Astrocyte (in vitro differentiated cells and primary cell): ENCODE measurements at regions not wholly inside any gene's neighbourhood (a gene's known extent, or its start where the extent isn't known, plus 50 kb on each side); places are given as distances from the start of the nearest gene placed in this dataset.

Experiments used
- DNase-seq: peaks from one replicate; pipeline ENCODE4 v3.0.0-alpha.2; 2010; ENCODE audit warnings: low read depth
- FAIRE-seq: peaks from 2 replicates; lab custom pipeline; 2011; peaks lifted over from hg19 to GRCh38; lab: Jason Lieb, UNC
- H2AFZ ChIP-seq: 2 replicates; pipeline ENCODE4 v1.6.0; 2012; ENCODE audit warnings: low read depth, low read length, inconsistent platforms
- H3K27ac ChIP-seq: 2 replicates; pipeline ENCODE4 v1.5.1; 2011; ENCODE audit warnings: low read depth, low read length, inconsistent platforms
- H3K27me3 ChIP-seq: 2 replicates; pipeline ENCODE4 v1.6.0; 2011; ENCODE audit warnings: low read length, inconsistent platforms; ENCODE audit not compliant: insufficient read depth
- H3K36me3 ChIP-seq: 2 replicates; pipeline ENCODE4 v1.5.1; 2011; ENCODE audit warnings: low read length, inconsistent platforms; ENCODE audit not compliant: insufficient read depth
- H3K4me1 ChIP-seq: 2 replicates; pipeline ENCODE4 v1.5.1; 2011; ENCODE audit warnings: low read length, inconsistent platforms; ENCODE audit not compliant: insufficient read depth
- H3K4me2 ChIP-seq: 2 replicates; pipeline ENCODE4 v1.6.0; 2012; ENCODE audit warnings: low read length, inconsistent platforms
- H3K4me3 ChIP-seq: 2 replicates; pipeline ENCODE4 v1.5.1; 2011; ENCODE audit warnings: low read depth, mild to moderate bottlenecking, low read length, inconsistent platforms; ENCODE audit not compliant: insufficient read depth
- H3K79me2 ChIP-seq: 2 replicates; pipeline ENCODE4 v1.6.0; 2012; ENCODE audit warnings: mild to moderate bottlenecking, low read length, inconsistent platforms; ENCODE audit not compliant: insufficient read depth
- H3K9ac ChIP-seq: 2 replicates; pipeline ENCODE4 v1.6.0; 2012; ENCODE audit warnings: mild to moderate bottlenecking, low read length, inconsistent platforms
- H3K9me3 ChIP-seq: 2 replicates; pipeline ENCODE4 v1.5.1; 2012; ENCODE audit warnings: low read depth, mild to moderate bottlenecking, low read length, inconsistent platforms; ENCODE audit not compliant: insufficient read depth
- H4K20me1 ChIP-seq: 2 replicates; pipeline ENCODE4 v1.6.0; 2012; ENCODE audit warnings: low read length, inconsistent platforms; ENCODE audit not compliant: insufficient read depth
- H3K27ac Mint-ChIP-seq: one replicate; pipeline ENCODE4 v1.8.0; 2021; ENCODE audit warnings: mild to moderate bottlenecking, mixed read lengths; ENCODE audit not compliant: unreplicated experiment
- H3K27me3 Mint-ChIP-seq: one replicate; pipeline ENCODE4 v1.8.0; 2021; ENCODE audit warnings: low read depth, mixed read lengths; ENCODE audit not compliant: unreplicated experiment
- H3K36me3 Mint-ChIP-seq: one replicate; pipeline ENCODE4 v1.8.0; 2021; ENCODE audit warnings: low read depth, mixed read lengths; ENCODE audit not compliant: unreplicated experiment
- H3K4me1 Mint-ChIP-seq: one replicate; pipeline ENCODE4 v1.8.0; 2021; ENCODE audit warnings: low read depth, mixed read lengths; ENCODE audit not compliant: unreplicated experiment
- H3K4me3 Mint-ChIP-seq: one replicate; pipeline ENCODE4 v1.8.0; 2021; ENCODE audit warnings: mild to moderate bottlenecking, moderate library complexity, mixed read lengths; ENCODE audit not compliant: unreplicated experiment
- H3K9me3 Mint-ChIP-seq: one replicate; pipeline ENCODE4 v1.8.0; 2021; ENCODE audit warnings: mild to moderate bottlenecking, mixed read lengths; ENCODE audit not compliant: unreplicated experiment
- CTCF ChIP-seq: IDR thresholded peaks from 2 replicates; pipeline ENCODE4 v1.5.1; 2011; ENCODE audit warnings: low read depth, mild to moderate bottlenecking, inconsistent platforms, low read length, moderate library complexity; ENCODE audit not compliant: insufficient read depth
- EZH2 ChIP-seq: IDR thresholded peaks from 2 replicates; pipeline ENCODE4 v1.6.1; 2012; ENCODE audit warnings: mild to moderate bottlenecking, low read length, inconsistent platforms; ENCODE audit not compliant: insufficient read depth

GRCh38 chr16:64061621-64062020 is 1060.2 kb downstream of the CDH11 start:
- Mint-ChIP-seq H3K27me3 (no peaks in the 10 kb centered on the region), H3K36me3 (no peaks in the 10 kb centered on the region), H3K9me3 (no peaks in the 10 kb centered on the region), H3K4me1 (peaks cover 8% of the 10 kb centered on the region), H3K4me3 (no peak overlapping the region), H3K27ac (no peak overlapping the region)
- Histone ChIP-seq H3K9ac (no peak overlapping the region), H4K20me1 (no peaks in the 10 kb centered on the region), H3K79me2 (no peaks in the 10 kb centered on the region), H2AFZ (no peak overlapping the region), H3K36me3 (no peaks in the 10 kb centered on the region), H3K4me2 (no peak overlapping the region), H3K27me3 (no peaks in the 10 kb centered on the region), H3K4me3 (no peak overlapping the region), H3K27ac (no peak overlapping the region), H3K9me3 (no peaks in the 10 kb centered on the region), H3K4me1 (no peaks in the 10 kb centered on the region)
- DNase-seq (no peak), FAIRE-seq (no peak)
- TF ChIP-seq EZH2 (no peak), CTCF (no peak)

- TF ChIP-seq CTCF, result no peak
- TF ChIP-seq EZH2, result no peak
- H3K4me1 ChIP-seq, result no peaks in the 10 kb centered on the region
- H3K9me3 Mint-ChIP-seq, result no peaks in the 10 kb centered on the region
- H3K36me3 ChIP-seq, result no peaks in the 10 kb centered on the region
- H3K4me1 Mint-ChIP-seq, result peaks cover 8% of the 10 kb centered on the region
- H3K4me3 Mint-ChIP-seq, result no peak overlapping the region
- no peak overlapping the region for H3K9ac ChIP-seq
- FAIRE-seq, result no peak
- no peak overlapping the region for H3K4me3 ChIP-seq
- DNase-seq, result no peak
- H4K20me1 ChIP-seq, result no peaks in the 10 kb centered on the region
- H2AFZ ChIP-seq, result no peak overlapping the region
- H3K36me3 Mint-ChIP-seq, result no peaks in the 10 kb centered on the region
- no peaks in the 10 kb centered on the region for H3K27me3 Mint-ChIP-seq
- no peak overlapping the region for H3K4me2 ChIP-seq
- H3K79me2 ChIP-seq, result no peaks in the 10 kb centered on the region
- H3K27ac Mint-ChIP-seq, result no peak overlapping the region
- H3K27me3 ChIP-seq, result no peaks in the 10 kb centered on the region
- H3K9me3 ChIP-seq, result no peaks in the 10 kb centered on the region
- no peak overlapping the region for H3K27ac ChIP-seq
Measured at GRCh38 chr16:64060631-64061030, 1061.2 kb downstream of the CDH11 start.

DNA sequence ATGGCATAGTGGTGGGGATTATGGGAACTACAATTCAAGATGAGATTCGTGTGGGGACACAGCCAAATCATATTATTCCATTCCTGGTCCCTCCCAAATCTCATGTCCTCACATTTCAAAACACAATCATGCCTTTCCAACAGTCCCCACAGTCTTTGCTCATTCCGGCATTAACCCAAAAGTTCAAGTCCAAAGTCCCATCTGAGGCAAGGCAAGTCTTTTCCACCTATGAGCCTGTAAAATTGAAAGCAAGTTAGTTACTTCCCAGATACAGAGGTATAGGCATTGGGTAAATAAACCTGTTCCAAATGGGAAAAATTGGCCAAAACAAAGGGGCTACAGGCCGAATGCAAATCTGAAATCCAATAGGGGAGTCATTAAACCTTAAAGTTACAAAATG is 1063.2 kb downstream of the CDH11 start:
- H3K79me2 ChIP-seq, result no peaks in the 10 kb centered on the region
- no peaks in the 10 kb centered on the region for H3K27me3 ChIP-seq
- H3K4me2 ChIP-seq, result no peak overlapping the region
- Mint-ChIP-seq H3K4me1 (peaks cover 8% of the 10 kb centered on the region), H3K9me3 (no peaks in the 10 kb centered on the region), H3K27me3 (no peaks in the 10 kb centered on the region), H3K27ac (no peak overlapping the region), H3K4me3 (no peak overlapping the region), H3K36me3 (no peaks in the 10 kb centered on the region)
- H3K9me3 ChIP-seq, result no peaks in the 10 kb centered on the region
- H4K20me1 ChIP-seq, result no peaks in the 10 kb centered on the region
- H2AFZ ChIP-seq, result no peak overlapping the region
- H3K36me3 ChIP-seq, result no peaks in the 10 kb centered on the region
- TF ChIP-seq EZH2 (no peak), CTCF (no peak)
- no peaks in the 10 kb centered on the region for H3K4me1 ChIP-seq
- no peak overlapping the region for H3K9ac ChIP-seq
- no peak overlapping the region for H3K27ac ChIP-seq
- DNase-seq (no peak), FAIRE-seq (no peak)
- H3K4me3 ChIP-seq, result no peak overlapping the region
